HEK293T (cell line): ENCODE measurements at regions not wholly inside any gene's neighbourhood (a gene's known extent, or its start where the extent isn't known, plus 50 kb on each side); places are given as distances from the start of the nearest gene placed in this dataset.

Experiments used
- CTCF ChIA-PET: fragments of 350-600 bp; formaldehyde crosslinking; extraction: SDS; loops from one replicate; lab custom pipeline; 2021; ENCODE audit warnings: antibody characterized with exemption, inconsistent platforms; lab: Yijun Ruan, JAX
- POLR2A ChIA-PET: fragments of 350-600 bp; formaldehyde crosslinking; extraction: SDS; loops from one replicate; lab custom pipeline; 2020; ENCODE audit warnings: antibody characterized with exemption, inconsistent platforms; lab: Yijun Ruan, JAX
- DNase-seq: peaks from one replicate; pipeline ENCODE4 v3.0.0; 2012; ENCODE audit warnings: mixed read lengths; ENCODE audit errors: extremely low spot score
- ARNT ChIP-seq: fragments of 450-650 bp; IDR thresholded peaks from 2 replicates; pipeline ENCODE4 v1.6.1; 2017; ENCODE audit warnings: mild to moderate bottlenecking
- BHLHE40 ChIP-seq: fragments of 450-650 bp; IDR thresholded peaks from 2 replicates; pipeline ENCODE4 v1.6.1; 2016; ENCODE audit warnings: mild to moderate bottlenecking, moderate library complexity, borderline replicate concordance
- CTBP1 ChIP-seq: fragments of 450-650 bp; IDR thresholded peaks from 2 replicates; pipeline ENCODE4 v1.6.1; 2016; ENCODE audit warnings: borderline replicate concordance
- ELF4 ChIP-seq: fragments of 450-650 bp; IDR thresholded peaks from 2 replicates; pipeline ENCODE4 v1.6.1; 2017; ENCODE audit warnings: antibody characterized with exemption
- FOXA1 ChIP-seq: fragments of 450-650 bp; IDR thresholded peaks from 2 replicates; pipeline ENCODE4 v1.6.1; 2016; ENCODE audit warnings: mild to moderate bottlenecking
- FOXK2 ChIP-seq: fragments of 450-650 bp; IDR thresholded peaks from 2 replicates; pipeline ENCODE4 v1.6.1; 2016; ENCODE audit warnings: mild to moderate bottlenecking
- FOXM1 ChIP-seq: fragments of 450-650 bp; IDR thresholded peaks from 2 replicates; pipeline ENCODE4 v1.6.1; 2017; ENCODE audit warnings: mild to moderate bottlenecking, borderline replicate concordance
- HDGF ChIP-seq: fragments of 450-650 bp; IDR thresholded peaks from 2 replicates; pipeline ENCODE4 v1.6.1; 2017; ENCODE audit warnings: antibody characterized with exemption, borderline replicate concordance
- L3MBTL2 ChIP-seq: fragments of 450-650 bp; conservative IDR thresholded peaks from 2 replicates; pipeline ENCODE4 v1.6.1; 2016; ENCODE audit warnings: mild to moderate bottlenecking
- LEF1 ChIP-seq: fragments of 450-650 bp; IDR thresholded peaks from 2 replicates; pipeline ENCODE4 v1.6.1; 2017; ENCODE audit warnings: mild to moderate bottlenecking, borderline replicate concordance
- NFRKB ChIP-seq: fragments of 450-650 bp; IDR thresholded peaks from 2 replicates; pipeline ENCODE4 v1.6.1; 2016; ENCODE audit warnings: mild to moderate bottlenecking, moderate library complexity
- PKNOX1 ChIP-seq: fragments of 450-650 bp; IDR thresholded peaks from 2 replicates; pipeline ENCODE4 v1.6.1; 2016
- SP1 ChIP-seq: fragments of 450-650 bp; IDR thresholded peaks from 2 replicates; pipeline ENCODE4 v1.6.1; 2017
- SUZ12 ChIP-seq: fragments of 450-650 bp; IDR thresholded peaks from 2 replicates; pipeline ENCODE4 v1.6.1; 2016; ENCODE audit warnings: mild to moderate bottlenecking
- TARDBP ChIP-seq: fragments of 450-650 bp; IDR thresholded peaks from 2 replicates; pipeline ENCODE4 v1.6.1; 2016
- ZNF384 ChIP-seq: fragments of 450-650 bp; IDR thresholded peaks from 2 replicates; pipeline ENCODE4 v1.6.1; 2016

GRCh38 chr7:68025369-68025768, 1028.7 kb downstream of the TYW1 start:
- CTCF ChIA-PET: no interaction called here
- no peak for TF ChIP-seq TARDBP
- TF ChIP-seq NFRKB: no peak
- TF ChIP-seq SP1: no peak
- no peak for TF ChIP-seq CTBP1
- TF ChIP-seq BHLHE40: no peak
- no peak for TF ChIP-seq ELF4
- TF ChIP-seq FOXK2: no peak
- TF ChIP-seq L3MBTL2: no peak
- no peak for TF ChIP-seq FOXA1
- no peak for TF ChIP-seq ARNT
- no peak for TF ChIP-seq LEF1
- no peak for TF ChIP-seq PKNOX1
- no peak for TF ChIP-seq HDGF
- DNase-seq: no peak
- POLR2A ChIA-PET: no interaction called here

DNA sequence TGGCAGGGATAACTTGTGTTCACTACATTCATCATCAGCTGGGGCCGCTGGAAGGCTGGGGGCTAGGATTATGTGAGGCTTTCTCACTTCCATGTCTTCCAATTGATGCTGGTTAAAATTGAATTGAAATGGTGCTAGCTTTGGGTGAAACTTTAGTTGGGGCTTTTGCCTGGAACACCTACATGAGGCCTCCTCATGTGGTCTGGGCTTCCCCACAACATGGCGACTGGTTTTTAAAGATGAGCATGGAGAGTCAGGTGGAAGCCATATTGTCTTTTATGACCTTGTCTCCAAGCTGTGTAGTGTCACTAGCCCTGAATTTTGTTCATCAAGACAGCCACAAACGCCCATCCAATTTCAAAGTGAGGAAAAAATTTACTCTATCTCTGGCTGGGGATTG, 1033.9 kb downstream of the TYW1 start:
- TF ChIP-seq ARNT (no peak), CTBP1 (no peak), PKNOX1 (no peak), LEF1 (no peak), ZNF384 (no peak), SUZ12 (no peak), BHLHE40 (no peak), NFRKB (no peak), ELF4 (no peak), TARDBP (no peak), L3MBTL2 (no peak), SP1 (no peak), FOXM1 (no peak), FOXA1 (no peak), FOXK2 (no peak), HDGF (no peak)
- DNase-seq: no peak

DNA sequence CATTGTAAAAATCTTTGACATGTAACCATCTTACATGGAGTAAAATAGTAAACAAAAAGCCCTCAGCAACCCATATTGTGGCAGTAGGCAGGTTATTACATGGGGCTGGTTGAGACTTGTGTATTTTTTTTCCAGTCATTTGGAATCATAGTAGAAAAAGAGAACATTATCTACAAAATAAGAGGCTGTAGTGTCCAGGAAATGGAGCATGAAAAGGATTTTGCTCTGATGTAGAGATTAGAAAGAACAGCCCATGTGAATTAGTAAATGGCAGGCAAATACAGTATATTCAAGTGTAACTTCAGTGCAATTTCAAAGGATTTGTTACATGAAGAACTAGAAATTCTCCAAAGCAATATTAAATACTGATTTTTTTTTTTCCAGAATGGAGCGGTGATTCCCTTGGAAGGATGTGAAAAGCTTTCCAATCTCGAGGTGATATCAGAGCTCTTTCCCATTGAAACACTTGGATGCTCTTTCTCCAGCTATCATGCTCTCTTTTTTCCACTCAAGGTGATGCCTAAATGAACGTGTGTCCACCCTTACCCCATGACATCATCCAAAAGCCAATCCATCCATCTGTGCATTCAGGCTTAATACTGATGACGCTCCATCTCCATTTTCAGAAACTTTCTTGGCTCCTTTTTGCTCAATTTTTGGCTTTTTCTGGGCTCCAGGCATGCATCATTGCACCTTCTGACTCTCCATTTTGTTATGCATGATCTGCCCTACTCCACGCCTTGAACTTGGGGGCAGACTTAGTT, 1034.7 kb downstream of the TYW1 start:
- DNase-seq: no peak
- CTCF ChIA-PET: interaction anchor here (0.6 kb wide), 1 partner anchor 572 kb away, joined by 3 read pairs; no protein-coding TSS in a partner anchor
- POLR2A ChIA-PET: no interaction called here
- TF ChIP-seq FOXA1: no peak
- TF ChIP-seq ELF4: no peak
- no peak for TF ChIP-seq BHLHE40
- no peak for TF ChIP-seq ZNF384
- no peak for TF ChIP-seq SP1
- TF ChIP-seq TARDBP: no peak

More for the DNA sequence above, 1033.9 kb downstream of the TYW1 start:
- ChIA-PET CTCF (no interaction called here), POLR2A (no interaction called here)

GRCh38 chr7:68038621-68039314, 1042.1 kb downstream of the TYW1 start:
- DNase-seq: no peak
- ChIA-PET CTCF (no interaction called here), POLR2A (no interaction called here)
- TF ChIP-seq BHLHE40: no peak
- no peak for TF ChIP-seq FOXM1
- no peak for TF ChIP-seq FOXA1
- TF ChIP-seq SUZ12: no peak
- TF ChIP-seq TARDBP: no peak
- no peak for TF ChIP-seq ELF4
- TF ChIP-seq FOXK2: no peak
- no peak for TF ChIP-seq CTBP1
- TF ChIP-seq LEF1: no peak
- TF ChIP-seq ZNF384: no peak
- TF ChIP-seq NFRKB: no peak
- TF ChIP-seq HDGF: no peak

DNA sequence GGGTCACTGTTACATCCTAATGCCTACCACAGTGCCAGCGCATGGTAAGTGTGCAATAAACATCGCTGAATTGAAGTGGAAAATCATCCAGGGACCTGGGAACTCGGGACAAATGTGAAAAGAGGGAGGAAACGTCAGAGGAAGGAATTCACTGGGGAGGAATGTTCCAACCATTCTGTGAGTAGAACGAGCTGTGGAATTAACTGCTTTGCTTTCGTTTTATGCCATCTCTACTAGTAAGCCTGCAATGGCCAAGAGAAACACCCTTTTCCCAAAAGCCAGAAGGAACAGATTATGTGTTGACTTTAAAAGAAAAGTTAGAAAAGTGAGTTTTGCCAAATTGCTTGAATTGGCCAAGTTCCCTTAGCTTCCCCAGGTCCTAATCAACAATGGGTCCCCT, 1044.9 kb downstream of the TYW1 start:
- ChIA-PET CTCF (no interaction called here), POLR2A (no interaction called here)
- no peak for DNase-seq
- TF ChIP-seq LEF1: no peak
- no peak for TF ChIP-seq ARNT
- TF ChIP-seq L3MBTL2: no peak
- TF ChIP-seq ELF4: no peak
- no peak for TF ChIP-seq HDGF
- TF ChIP-seq SP1: no peak
- TF ChIP-seq FOXA1: no peak
- TF ChIP-seq FOXK2: no peak
- TF ChIP-seq NFRKB: no peak
- TF ChIP-seq CTBP1: no peak
- no peak for TF ChIP-seq ZNF384
- no peak for TF ChIP-seq PKNOX1
- TF ChIP-seq TARDBP: no peak
- no peak for TF ChIP-seq FOXM1
- TF ChIP-seq SUZ12: no peak
- TF ChIP-seq BHLHE40: no peak

GRCh38 chr7:68043546-68043945, 1046.9 kb downstream of the TYW1 start:
- POLR2A ChIA-PET: no interaction called here
- DNase-seq: no peak
- TF ChIP-seq FOXA1: no peak
- TF ChIP-seq PKNOX1: no peak
- TF ChIP-seq TARDBP: no peak
- CTCF ChIA-PET: no interaction called here
